ENCODE measurements at regions not wholly inside any gene's neighbourhood (a gene's known extent, or its start where the extent isn't known, plus 50 kb on each side); places are given as distances from the start of the nearest gene placed in this dataset.

GRCh38 chr7:19206721-19207120 lies 61.5 kb upstream of the FERD3L start:
- POLR2A ChIA-PET: interaction anchor here (0.6 kb wide), 1 partner anchor 64 kb away, joined by 3 read pairs; no protein-coding TSS in a partner anchor
- DNase-seq (ENCODE audit: low read depth, low spot score): no peak
- H3K9me3 ChIP-seq (ENCODE audit: control insufficient read depth, insufficient read depth, low read length): no peaks in the 10 kb centered on the region
- H3K27me3 ChIP-seq (ENCODE audit: control insufficient read depth, insufficient read depth, low read length): no peaks in the 10 kb centered on the region
- no peak overlapping the region for H3K27ac ChIP-seq (ENCODE audit: low read depth, low read length)
- TF ChIP-seq CTCF (IDR thresholded peaks at IDR 0.05; ENCODE audit: low read depth, low read length): no peak
- no peak overlapping the region for H3K4me3 ChIP-seq (ENCODE audit: low read depth, low read length)
- CTCF ChIA-PET: interaction anchor here (0.5 kb wide), 2 partner anchors 177 to 285 kb away, joined by 3 to 5 read pairs; no protein-coding TSS in a partner anchor

DNA sequence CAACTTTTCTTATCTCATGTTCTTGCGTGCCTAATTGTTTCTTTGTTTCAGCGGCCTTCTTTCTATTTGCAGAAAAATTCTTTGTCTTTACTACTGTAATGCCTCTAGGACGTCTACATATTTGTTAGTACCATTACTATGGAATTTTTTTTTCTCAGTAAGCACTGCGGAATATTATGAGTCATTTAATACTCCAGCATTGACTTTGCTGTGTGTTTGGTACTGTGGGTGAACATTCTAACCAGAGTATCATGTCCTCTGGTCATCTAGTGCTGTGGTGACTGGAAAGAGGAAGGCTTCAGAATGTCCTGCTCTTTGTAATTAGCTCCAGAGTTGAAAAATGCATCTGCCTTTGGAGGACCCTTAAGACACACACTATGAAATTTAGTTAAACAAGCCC lies 58.5 kb upstream of the FERD3L start:
- Histone ChIP-seq H3K27me3 (ENCODE audit: control insufficient read depth, insufficient read depth, low read length) (no peaks in the 10 kb centered on the region), H3K9me3 (ENCODE audit: control insufficient read depth, insufficient read depth, low read length) (no peaks in the 10 kb centered on the region), H3K27ac (ENCODE audit: low read depth, low read length) (no peak overlapping the region), H3K4me3 (ENCODE audit: low read depth, low read length) (no peak overlapping the region)
- no peak for TF ChIP-seq CTCF (IDR thresholded peaks at IDR 0.05; ENCODE audit: low read depth, low read length)
- POLR2A ChIA-PET: no interaction called here
- DNase-seq (ENCODE audit: low read depth, low spot score): no peak
- CTCF ChIA-PET: no interaction called here

- Histone ChIP-seq H3K4me3 (ENCODE audit: low read depth, low read length) (no peak overlapping the region), H3K27ac (ENCODE audit: low read depth, low read length) (no peak overlapping the region), H3K9me3 (ENCODE audit: control insufficient read depth, insufficient read depth, low read length) (no peaks in the 10 kb centered on the region), H3K27me3 (ENCODE audit: control insufficient read depth, insufficient read depth, low read length) (no peaks in the 10 kb centered on the region)
- DNase-seq (ENCODE audit: low read depth, low spot score): no peak
- CTCF ChIA-PET: no interaction called here
- TF ChIP-seq CTCF (IDR thresholded peaks at IDR 0.05; ENCODE audit: low read depth, low read length): no peak
- POLR2A ChIA-PET: no interaction called here
Observed at GRCh38 chr7:19202599-19202998, 57.4 kb upstream of the FERD3L start.
